Muscle of leg (tissue), 3 donors: ENCODE measurements at regions not wholly inside any gene's neighbourhood (a gene's known extent, or its start where the extent isn't known, plus 50 kb on each side); places are given as distances from the start of the nearest gene placed in this dataset.
"Not testable (repeated sequence)": the region's sequence is repeated elsewhere in the genome, so short reads cannot be mapped to it uniquely, and the experiment has no call there.

Experiments
- DNase-seq: peaks from one replicate; pipeline ENCODE4 v3.0.0; 2013
- H3K27ac ChIP-seq: one replicate; pipeline ENCODE4 v1.5.1; 2013; ENCODE audit warnings: mild to moderate bottlenecking, low read length, control low read depth
- H3K27me3 ChIP-seq: one replicate; pipeline ENCODE4 v1.6.1; 2013; ENCODE audit warnings: low read length; ENCODE audit not compliant: control insufficient read depth, insufficient read depth
- H3K36me3 ChIP-seq: one replicate; pipeline ENCODE4 v1.6.1; 2013; ENCODE audit warnings: low read length; ENCODE audit not compliant: control insufficient read depth, insufficient read depth
- H3K4me1 ChIP-seq: one replicate; pipeline ENCODE4 v1.6.1; 2013; ENCODE audit warnings: low read length; ENCODE audit not compliant: control insufficient read depth, insufficient read depth
- H3K4me3 ChIP-seq: one replicate; pipeline ENCODE4 v1.5.1; 2013; ENCODE audit warnings: low read length, control low read depth
- H3K9me3 ChIP-seq: replicated peaks from 2 replicates; pipeline ENCODE4 v1.6.1; 2013; ENCODE audit warnings: low read depth, low read length; ENCODE audit not compliant: control insufficient read depth
- WGBS: methylation state at CpG from one replicate; pipeline ENCODE4 v1.1.5; 2013; ENCODE audit warnings: missing lambda C conversion rate; ENCODE audit not compliant: insufficient coverage; 5-methylcytosine and 5-hydroxymethylcytosine counted together

GRCh38 chr6:125604257-125604656, 145.2 kb upstream of the HEY2 start:
- Histone ChIP-seq H3K36me3 (no peaks in the 10 kb centered on the region), H3K27ac (no peak overlapping the region), H3K4me3 (no peak overlapping the region), H3K9me3 (peaks cover 2% of the 10 kb centered on the region), H3K27me3 (no peaks in the 10 kb centered on the region), H3K4me1 (no peaks in the 10 kb centered on the region)
- DNase-seq = no peak
- WGBS = no CpG with 5 or more reads among the region's 1 CpG

GRCh38 chr6:125611573-125612344, 137.7 kb upstream of the HEY2 start:
- peaks cover 13% of the 10 kb centered on the region for H3K4me1 ChIP-seq
- 12% methylated on average over 8 of the region's 11 CpGs for WGBS
- DNase-seq = peak; percentile 76
- H3K36me3 ChIP-seq = no peaks in the 10 kb centered on the region
- H3K4me3 ChIP-seq = no peak overlapping the region
- peak overlapping the region; percentile 76 for H3K27ac ChIP-seq
- no peaks in the 10 kb centered on the region for H3K27me3 ChIP-seq
- H3K9me3 ChIP-seq = no peaks in the 10 kb centered on the region

GRCh38 chr6:125612345-125612846, 137.0 kb upstream of the HEY2 start:
- Histone ChIP-seq H3K4me3 (no peak overlapping the region), H3K27me3 (no peaks in the 10 kb centered on the region), H3K9me3 (no peaks in the 10 kb centered on the region), H3K36me3 (no peaks in the 10 kb centered on the region), H3K27ac (peak overlapping the region; percentile 76), H3K4me1 (peaks cover 13% of the 10 kb centered on the region)
- no peak for DNase-seq
- 20% methylated on average over 1 of the region's 3 CpGs for WGBS

- no peak for DNase-seq
- Histone ChIP-seq H3K27ac (no peak overlapping the region), H3K4me3 (no peak overlapping the region), H3K4me1 (peaks cover 3% of the 10 kb centered on the region), H3K27me3 (no peaks in the 10 kb centered on the region), H3K9me3 (no peaks in the 10 kb centered on the region), H3K36me3 (no peaks in the 10 kb centered on the region)
- no CpG with 5 or more reads among the region's 1 CpG for WGBS
These were observed 130.8 kb upstream of the HEY2 start for GRCh38 chr6:125618629-125619028.

GRCh38 chr6:125623085-125623484, 126.3 kb upstream of the HEY2 start:
- H3K4me3 ChIP-seq = no peak overlapping the region

GRCh38 chr6:125631165-125631564, 118.3 kb upstream of the HEY2 start:
- WGBS = 20% methylated on average over 1 of the region's 1 CpG
- no peak overlapping the region for H3K4me3 ChIP-seq
- no peak for DNase-seq

More at GRCh38 chr6:125623085-125623484, 126.3 kb upstream of the HEY2 start:
- H3K27me3 ChIP-seq = no peaks in the 10 kb centered on the region
- H3K27ac ChIP-seq = no peak overlapping the region
- H3K9me3 ChIP-seq = no peaks in the 10 kb centered on the region
- H3K36me3 ChIP-seq = no peaks in the 10 kb centered on the region
- no peaks in the 10 kb centered on the region for H3K4me1 ChIP-seq
- no peak for DNase-seq

GRCh38 chr6:125636011-125636410, 113.4 kb upstream of the HEY2 start:
- not testable (repeated sequence) for H3K9me3 ChIP-seq, H3K36me3 ChIP-seq, H3K4me3 ChIP-seq, H3K27me3 ChIP-seq, DNase-seq, H3K27ac ChIP-seq
- no CpG with 5 or more reads among the region's 2 CpGs for WGBS
- H3K4me1 ChIP-seq = peaks cover 17% of the 10 kb centered on the region

More at GRCh38 chr6:125631165-125631564, 118.3 kb upstream of the HEY2 start:
- no peaks in the 10 kb centered on the region for H3K27me3 ChIP-seq
- no peak overlapping the region for H3K27ac ChIP-seq
- no peaks in the 10 kb centered on the region for H3K9me3 ChIP-seq
- H3K36me3 ChIP-seq = no peaks in the 10 kb centered on the region
- H3K4me1 ChIP-seq = no peaks in the 10 kb centered on the region

GRCh38 chr6:125636671-125637070, 112.8 kb upstream of the HEY2 start:
- Histone ChIP-seq H3K9me3 (no peaks in the 10 kb centered on the region), H3K36me3 (no peaks in the 10 kb centered on the region), H3K27ac (no peak overlapping the region), H3K4me1 (peaks cover 17% of the 10 kb centered on the region), H3K27me3 (no peaks in the 10 kb centered on the region), H3K4me3 (no peak overlapping the region)
- WGBS = no CpG with 5 or more reads among the region's 1 CpG
- DNase-seq = no peak

GRCh38 chr6:125637207-125637606, 112.2 kb upstream of the HEY2 start:
- no peaks in the 10 kb centered on the region for H3K36me3 ChIP-seq
- WGBS = 100% methylated on average over 1 of the region's 2 CpGs
- H3K4me1 ChIP-seq = peaks cover 17% of the 10 kb centered on the region
- no peaks in the 10 kb centered on the region for H3K9me3 ChIP-seq
- DNase-seq = no peak
- H3K27ac ChIP-seq = no peak overlapping the region
- no peak overlapping the region for H3K4me3 ChIP-seq
- H3K27me3 ChIP-seq = no peaks in the 10 kb centered on the region

- H3K27ac ChIP-seq = peak overlapping the region; percentile 63
- DNase-seq = peak; percentile 69
These were observed 109.9 kb upstream of the HEY2 start for GRCh38 chr6:125639466-125640020.

More at GRCh38 chr6:125639466-125640020, 109.9 kb upstream of the HEY2 start:
- H3K4me3 ChIP-seq = no peak overlapping the region
- 11% methylated on average over 2 of the region's 3 CpGs for WGBS
- peaks cover 17% of the 10 kb centered on the region for H3K4me1 ChIP-seq
- no peaks in the 10 kb centered on the region for H3K27me3 ChIP-seq
- H3K9me3 ChIP-seq = no peaks in the 10 kb centered on the region
- H3K36me3 ChIP-seq = no peaks in the 10 kb centered on the region
